ENCODE measurements at regions not wholly inside any gene's neighbourhood (a gene's known extent, or its start where the extent isn't known, plus 50 kb on each side); places are given as distances from the start of the nearest gene placed in this dataset.
A peak's percentile ranks its signal among the peaks of the same experiment; 100 is the strongest.

DNA sequence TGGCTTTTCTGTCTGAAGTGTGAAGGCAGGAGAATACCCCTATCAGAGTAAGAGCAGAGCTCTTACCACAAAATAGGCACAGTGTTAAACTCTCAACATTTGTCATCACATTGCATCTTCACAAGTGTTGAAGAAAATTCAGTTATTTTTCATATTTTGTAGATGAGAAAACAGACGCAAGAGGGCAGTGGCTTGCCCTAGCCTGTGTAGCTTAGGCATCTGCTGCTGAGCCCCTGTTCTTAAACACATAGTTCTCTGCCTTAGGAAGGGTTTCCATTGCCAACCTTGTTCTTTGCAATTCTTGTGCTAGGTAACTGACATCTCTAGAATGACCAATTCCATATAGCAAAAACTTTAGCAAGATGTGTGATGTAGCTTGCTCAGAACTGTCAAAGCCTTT is 112.7 kb upstream of the RMDN2 start:
- DNase-seq: no peak

DNA sequence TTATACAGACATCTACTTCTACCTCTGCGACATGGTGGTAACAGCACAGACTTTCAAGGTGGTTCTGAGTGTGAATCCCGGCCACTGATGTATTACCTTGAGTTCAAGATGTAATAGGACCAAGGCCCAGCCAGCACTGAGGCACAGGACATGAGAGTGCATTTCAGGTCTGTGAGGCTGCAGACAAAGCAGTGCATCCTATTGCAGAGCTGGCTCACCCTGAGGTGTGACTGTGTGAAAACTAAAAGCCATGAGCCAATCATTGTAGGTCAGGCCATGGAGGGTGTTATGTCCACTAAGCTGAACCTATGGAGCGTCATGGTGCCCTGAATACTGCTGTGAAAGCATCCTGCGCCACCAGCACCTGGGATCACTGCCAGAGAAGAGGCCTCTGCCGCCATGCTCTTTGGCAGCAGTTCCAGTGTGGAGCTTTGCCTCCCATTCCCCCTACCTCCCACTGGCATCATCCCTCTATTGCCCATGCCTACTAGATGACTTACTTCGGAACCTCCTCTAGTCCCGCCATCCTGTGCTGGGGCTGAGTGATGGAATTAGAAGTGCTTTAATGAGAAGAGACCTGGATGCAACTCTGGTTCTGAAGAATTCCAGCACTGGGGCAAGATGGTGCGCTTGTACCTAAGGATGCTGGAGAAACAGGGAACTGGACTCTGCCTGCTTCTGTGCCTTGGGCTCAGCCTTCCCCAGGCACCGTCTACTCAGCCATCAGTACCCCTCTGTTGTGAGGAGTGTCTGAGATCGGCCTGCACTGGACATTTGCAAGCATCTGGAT is 112.0 kb upstream of the RMDN2 start:
- DNase-seq: no peak

DNA sequence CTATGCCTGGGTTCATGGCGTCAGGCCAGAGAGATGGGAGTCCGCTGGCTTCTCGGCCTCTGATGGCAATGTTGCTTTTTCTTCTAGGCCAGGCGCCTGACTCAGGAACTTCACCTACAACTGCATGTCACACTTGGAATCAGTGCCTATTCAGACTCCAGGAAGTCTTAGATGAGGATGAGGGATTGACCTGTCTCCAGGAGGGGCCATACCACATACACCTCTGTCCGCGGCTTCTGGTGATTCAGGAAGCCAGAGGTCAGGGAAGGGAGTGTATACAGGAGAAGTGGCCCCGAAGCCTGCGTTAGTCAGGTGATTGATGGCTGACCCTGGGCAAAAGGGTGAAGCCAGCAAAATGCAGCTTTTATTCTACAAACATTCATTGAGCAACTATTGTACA is 109.1 kb upstream of the RMDN2 start:
- no peak for DNase-seq

DNA sequence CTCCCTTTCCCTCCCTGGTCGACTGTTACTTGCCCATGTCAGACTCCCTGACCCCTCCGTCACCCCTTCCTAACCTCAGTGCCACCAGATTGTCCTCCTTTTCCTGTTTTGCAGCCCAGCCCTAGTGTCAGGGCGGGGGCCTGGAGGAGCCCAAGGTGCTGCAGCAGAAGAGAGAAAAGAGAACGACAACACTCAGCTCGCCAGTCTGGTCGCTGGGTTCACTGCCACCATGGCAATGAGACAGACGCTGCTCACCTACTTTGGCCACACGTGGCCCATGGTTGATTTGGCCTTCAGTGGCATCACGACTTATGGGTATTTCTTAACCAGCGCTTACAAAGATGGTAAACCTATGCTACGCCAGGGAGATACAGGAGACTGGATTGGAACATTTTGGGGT is 108.4 kb upstream of the RMDN2 start:
- DNase-seq: no peak

DNA sequence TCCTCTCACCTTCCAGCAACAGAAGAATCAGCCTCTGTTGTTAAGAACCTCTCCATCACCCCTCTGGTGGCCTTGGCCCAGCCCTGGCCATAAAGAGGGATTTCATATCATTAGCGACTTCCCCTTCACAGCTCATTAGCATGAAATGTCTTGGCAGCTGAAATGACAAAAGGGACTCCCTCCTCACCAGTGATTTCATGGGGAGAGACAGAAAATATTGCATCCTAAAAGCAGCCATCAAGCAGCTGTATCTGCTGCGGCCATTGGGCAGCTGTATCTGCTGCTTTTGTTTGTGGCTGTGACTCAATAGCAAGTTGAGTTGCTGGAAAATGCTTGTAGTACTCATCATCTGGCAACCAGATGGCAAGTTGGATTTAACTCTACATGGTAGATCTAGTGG is 105.9 kb upstream of the RMDN2 start:
- DNase-seq: no peak

DNA sequence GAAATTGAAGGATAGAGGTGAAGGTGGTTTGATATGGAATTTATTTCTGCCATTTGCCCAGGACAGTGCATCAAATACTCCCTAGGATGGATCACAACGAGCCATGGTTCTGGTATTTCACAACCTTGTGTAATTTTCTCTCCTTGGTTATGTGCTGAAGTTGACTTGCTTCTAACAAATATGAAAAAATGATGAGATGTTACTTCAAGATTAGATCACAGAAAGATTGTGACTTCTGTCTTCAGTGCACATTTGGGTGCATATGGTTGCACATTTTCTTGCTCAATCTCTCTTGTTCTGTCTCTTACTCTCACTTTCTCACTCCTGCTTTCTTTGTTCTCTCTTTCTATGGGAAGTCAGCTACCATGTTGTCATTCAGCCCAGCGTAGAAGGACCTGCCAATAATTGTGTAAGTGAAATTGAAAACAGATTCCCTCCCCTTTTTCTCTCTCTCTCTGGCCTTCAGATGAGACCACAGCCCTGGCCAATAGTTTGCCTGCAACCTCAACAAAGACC is 104.6 kb upstream of the RMDN2 start:
- no peak for DNase-seq

DNA sequence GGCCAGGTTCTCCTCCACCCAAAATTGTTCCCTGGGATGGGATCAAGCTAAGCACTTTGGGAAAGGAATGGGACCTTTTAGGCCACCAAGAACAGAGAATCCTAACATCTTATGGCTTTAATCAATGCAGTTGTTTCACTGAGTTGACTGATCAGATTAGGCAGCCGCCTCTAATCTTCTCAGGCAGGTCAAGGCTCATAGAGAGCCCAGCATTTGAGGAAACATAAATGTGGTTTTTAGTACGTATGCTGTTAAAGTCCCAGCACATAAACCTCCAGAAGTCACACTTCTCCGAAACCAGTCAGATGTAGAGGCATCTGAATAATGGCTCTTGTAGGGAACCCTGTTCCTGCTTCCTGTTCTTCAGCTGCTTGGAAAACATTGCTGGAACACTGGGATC is 99.5 kb upstream of the RMDN2 start:
- no peak for DNase-seq

DNA sequence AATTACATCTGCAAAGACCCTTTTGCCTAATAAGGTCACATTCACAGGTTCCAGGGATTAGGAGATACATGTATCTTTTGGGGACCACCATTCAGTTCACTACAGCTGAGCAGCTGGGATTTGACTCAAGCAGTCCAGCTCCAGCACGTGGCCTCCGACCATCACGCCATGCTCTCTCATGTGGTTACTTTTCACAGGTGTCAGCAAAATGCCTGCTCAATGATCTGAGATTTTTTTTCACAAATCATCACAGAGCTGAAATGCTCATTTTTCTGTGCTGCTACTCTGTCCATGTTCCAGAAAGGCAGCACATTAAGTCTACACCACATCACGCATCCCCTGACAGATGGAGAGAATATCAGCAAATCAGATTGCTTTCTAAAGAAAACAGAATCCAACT is 98.5 kb upstream of the RMDN2 start:
- DNase-seq: no peak

DNA sequence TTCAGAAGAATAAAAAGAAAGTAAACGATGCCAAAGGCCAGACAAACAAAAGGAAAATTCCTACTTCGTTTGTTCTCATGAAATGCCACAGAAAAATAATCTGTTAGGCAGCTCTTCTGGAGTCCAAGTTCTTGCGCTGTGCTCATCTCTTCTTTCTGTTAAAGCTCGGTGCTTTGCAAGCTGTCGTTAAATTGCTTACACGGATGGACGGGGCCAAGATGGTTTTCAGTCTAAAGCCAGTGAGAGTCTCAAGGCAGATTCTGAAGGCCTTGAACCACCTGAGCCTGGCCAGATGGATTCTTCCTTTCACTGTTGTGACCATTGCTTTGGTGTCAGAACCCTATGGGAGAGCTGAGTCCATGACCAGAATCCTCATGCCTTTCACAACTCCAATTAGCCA is 97.6 kb upstream of the RMDN2 start:
- no peak for DNase-seq

DNA sequence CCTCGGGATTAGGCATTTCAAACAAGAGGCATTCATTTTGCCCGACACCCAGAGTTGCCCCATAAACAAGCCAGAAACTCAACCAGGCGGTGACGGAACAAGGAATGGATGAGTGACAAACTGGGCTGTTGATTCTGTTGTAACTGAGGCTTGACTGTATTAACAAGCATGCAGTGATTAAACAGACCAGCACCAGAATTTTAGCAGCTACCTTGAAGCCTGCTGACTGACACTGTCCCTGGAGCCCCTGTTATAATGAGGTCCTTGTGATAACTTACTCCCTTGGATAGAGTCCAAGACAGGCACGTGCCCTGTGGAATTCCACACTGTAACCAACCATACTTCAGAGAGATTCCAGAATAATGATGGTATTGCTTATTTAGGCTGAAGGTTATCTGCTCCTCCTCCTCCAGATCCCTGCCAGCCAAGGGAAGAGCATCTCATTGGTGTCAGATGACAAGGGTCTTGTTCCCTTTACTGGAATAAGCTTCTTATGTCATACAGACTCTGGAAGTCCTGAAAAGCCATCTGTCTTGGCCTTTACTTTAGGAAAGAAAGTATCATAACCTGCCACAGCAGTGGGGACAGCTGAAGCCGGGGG is 97.1 kb upstream of the RMDN2 start:
- no peak for DNase-seq

DNA sequence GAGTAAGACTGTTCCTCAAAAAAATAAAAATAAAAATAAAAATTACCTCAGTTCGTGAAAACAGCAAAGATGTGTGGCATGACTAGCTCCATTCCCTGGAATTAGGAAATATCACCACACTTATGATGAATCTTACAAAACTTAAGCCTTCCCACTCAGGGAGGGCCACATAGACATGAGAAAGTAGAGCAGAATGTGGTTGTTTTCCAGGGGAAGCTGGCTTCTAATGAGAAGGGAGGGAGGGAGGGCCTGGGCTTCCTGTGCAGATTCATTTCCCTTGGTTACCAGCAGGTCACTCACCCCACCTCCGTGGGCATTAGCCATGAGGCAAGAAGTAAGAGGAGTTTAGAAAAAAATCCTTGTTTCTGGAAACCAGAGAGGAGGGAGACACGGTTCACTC is 95.9 kb upstream of the RMDN2 start:
- DNase-seq: no peak

DNA sequence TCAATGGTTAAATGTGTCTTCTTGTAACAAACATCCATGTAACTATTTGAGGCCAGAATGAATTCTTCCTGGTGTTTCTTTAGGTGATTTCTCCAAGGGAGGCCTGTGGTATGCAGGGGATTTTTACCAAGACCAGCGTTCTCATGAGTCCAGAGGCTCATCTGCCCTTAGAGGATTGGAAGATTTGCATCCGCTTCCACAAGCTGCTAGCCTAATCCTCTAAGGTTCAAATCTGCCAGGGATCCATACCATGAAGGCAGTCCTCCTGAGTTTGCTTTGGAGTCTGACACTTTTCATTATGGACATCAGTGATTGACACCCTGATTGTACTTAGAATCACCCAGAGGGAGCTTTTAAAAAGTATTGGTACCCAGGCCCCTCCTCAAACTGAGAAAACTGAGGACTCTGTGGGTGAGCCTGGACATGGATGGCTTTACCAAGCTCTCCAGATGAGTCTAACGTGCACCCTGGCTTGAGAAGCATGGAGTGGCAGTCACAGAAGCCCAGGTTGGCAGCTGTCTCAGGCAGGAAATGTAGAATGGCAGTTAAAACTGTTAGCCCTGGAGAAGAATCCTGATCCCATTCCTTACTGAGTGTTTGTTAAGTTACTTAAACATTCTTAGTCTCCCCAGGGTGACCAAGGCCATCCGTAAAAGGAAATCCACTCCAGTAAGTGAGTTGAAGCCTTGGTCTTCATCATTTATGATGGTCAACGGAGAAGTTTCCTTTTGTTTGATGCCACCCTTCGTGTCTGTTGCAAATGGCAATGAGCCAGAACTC is 95.3 kb upstream of the RMDN2 start:
- no peak for DNase-seq

DNA sequence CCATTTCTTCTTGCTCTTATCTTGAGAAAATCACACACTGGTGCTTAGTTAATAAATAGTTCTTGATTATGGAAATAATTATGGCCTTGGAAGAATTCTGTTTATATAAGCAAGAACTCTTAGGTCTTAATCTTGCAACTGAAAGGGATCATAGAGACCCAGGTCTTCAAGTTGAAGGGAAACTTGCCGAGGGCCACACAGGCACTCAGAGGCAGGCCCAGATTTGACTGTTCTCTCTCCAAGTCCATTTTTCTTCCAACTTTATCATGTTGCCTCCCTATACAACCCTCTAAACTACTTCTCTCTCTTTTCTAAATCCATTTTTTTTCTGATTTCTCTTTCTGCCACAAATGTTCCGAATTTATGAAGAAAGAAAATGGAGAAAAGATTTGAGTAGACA is 94.5 kb upstream of the RMDN2 start:
- DNase-seq: no peak

DNA sequence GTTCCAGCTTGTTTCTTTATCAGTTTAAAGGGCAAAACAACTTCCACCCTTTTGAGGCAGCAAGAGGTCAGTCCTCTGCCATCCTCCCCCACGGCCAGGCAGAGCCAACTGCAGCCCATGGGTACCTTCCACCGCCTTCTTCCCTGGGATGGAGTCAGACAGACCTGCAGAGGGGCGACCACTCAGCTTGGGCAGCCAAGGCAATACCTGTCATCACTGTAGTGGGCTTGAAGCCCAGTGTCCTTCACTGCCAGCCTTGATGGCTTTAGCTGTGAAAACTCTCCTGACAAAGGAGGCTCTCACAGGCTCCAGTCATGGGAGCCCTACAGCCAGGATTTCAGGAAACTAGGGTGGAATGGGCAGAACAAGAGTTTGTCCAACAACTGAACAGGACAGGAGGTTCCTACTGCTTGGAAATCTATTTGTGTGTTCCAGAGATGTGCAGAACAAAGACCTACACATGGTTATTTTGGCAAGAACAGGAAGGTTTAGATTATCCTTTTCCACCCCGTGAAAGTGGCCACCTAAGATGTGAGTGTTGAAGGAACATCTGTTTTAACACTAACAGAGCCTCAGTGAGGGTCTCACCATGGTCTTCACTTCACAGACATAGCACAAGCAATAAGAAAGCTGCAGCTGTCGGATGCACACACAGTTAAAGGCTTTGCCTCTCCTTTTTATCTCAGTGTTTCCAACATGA is 93.9 kb upstream of the RMDN2 start:
- no peak for DNase-seq

DNA sequence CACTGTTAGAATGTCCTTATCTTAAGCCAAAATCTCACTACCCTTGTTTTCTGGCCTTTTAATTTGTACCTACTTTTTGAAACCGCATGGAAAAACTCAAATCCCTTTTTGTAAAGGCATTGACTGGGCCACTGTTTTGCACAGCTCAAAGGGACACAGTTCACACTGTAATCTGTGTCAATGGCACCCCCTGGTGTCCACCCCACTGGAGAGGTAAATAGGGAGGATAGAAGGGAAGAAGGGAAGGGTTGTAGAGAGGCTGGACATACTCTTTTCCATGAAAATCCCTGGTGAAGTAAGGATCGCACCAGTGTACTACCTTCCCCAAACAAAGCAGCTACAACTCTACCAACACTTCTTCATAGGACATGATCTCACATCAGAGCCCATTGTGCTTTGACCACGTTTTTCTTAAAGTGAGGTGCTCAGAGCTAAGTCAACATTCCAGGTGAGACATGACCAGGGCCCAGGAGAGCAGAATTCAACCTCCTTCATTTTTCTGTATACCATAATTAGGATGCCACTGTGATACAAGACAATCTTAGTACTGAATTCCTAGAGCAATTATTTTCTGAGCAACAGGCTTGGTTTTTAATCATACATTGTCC is 92.4 kb upstream of the RMDN2 start:
- DNase-seq: peak; percentile 45

DNA sequence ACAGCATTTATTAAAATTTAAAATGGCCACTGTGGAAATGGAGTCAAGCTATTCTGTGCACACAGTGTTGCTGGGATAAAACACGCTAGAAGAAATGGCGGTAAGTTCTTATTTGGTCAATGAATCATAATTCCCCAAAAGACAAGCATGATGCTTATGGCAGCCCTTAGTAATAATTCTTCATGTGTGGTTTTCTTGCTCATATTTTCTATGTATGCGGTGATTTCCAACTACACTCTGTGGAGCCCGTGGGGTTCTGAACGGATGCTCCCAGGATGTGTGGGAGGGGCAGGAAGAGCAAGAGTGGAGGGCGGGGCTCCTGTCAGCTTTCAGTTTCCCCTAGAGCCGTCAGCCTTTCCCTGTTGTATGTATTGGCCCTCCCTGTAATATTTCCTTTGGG is 91.7 kb upstream of the RMDN2 start:
- no peak for DNase-seq

DNA sequence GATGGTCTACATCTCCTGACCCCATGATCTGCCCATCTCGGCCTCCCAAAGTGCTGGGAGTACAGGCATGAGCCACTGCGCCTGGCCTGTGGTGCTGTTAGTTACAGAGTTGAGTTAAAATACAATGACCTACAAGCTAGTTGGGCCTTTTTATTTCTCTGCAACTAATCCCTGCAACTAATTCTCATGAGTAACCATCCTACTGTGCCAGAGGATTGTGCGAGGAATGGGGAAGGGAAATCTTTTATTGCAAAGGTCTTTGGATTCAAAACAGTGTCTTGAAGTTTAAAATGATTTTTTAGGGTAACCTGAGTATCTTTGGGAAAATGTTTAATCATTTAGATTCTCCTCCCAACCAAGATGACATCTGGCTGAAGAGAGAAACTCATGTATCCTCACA is 88.8 kb upstream of the RMDN2 start:
- no peak for DNase-seq

DNA sequence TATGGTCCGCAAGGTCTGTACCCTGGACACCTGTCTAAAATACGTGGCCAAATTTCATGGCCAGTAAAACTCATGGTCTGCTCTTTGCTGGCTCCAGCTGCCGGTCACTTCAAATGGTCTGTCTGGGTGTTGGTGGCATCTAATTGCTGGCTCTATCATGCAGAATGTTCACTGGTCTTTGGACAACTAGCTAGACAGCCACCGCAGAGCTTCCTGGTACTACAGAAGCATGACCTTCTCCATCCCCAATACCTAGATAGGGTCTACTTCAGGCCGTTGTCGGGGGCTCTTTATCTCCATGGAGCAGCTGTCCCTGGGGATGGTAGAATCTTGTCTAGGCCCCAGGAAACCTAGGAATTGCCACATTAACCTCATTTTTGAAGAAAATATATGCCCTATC is 88.4 kb upstream of the RMDN2 start:
- DNase-seq: no peak

DNA sequence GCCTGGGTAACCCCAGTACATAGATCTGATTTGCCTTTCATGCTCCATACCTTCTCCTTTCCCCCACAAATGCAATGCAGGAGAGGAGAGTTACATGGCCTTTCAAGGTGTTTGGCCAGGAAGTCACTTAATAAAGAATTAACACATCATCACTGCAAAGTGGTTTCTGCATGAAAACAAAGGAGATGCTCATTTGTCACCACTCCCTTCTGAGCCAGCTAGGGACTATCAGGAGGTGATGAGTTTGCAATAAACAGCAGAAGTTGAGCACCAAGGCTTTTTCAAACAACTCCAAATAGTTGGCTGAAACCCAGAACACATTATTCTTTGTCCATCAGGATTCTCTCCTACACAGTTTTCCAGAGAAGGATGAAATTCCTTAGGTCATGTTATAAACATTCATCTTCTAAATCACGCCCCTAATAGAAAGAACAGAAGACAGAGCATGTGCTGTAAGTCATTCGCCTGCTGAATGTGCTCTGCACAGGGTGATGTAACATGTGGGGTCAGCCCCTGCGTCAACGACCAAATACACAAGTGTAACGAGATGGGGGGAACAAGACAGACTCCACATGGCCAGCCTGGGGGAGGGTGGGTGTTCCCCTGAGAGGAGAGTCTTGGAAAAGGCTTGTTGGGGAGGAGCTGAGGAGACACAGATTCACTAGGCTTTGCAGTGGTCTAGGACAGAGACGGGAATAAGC is 87.3 kb upstream of the RMDN2 start:
- no peak for DNase-seq

DNA sequence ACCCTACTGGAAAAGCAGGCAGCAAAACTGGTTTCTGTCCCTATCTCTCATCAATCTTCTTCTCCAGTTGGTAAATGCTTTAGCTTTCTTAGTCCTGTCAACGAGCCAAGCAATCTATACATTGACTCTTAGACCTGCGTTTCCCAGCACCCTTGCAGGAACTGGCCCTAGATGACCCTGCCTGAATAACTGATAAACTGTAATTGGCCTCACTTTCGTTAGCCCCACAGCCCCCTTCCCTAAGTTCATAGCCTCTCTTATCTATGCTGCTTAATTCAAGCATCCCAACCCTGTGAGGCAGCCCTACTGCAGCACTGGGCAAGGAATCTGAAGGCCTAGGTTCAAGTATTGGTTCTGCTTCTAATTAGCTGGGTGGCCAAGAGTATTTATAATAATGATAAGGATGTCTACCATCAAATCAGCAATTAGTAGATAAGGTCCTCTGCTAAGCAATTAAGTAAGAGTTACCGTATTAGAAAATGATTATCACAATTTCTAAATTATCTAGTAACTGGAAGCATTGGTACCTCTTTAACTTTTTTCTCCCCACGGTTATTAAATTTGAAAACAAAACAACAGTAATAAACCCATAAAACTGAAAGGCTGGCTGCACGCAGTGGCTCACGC is 86.4 kb upstream of the RMDN2 start:
- DNase-seq: no peak

DNA sequence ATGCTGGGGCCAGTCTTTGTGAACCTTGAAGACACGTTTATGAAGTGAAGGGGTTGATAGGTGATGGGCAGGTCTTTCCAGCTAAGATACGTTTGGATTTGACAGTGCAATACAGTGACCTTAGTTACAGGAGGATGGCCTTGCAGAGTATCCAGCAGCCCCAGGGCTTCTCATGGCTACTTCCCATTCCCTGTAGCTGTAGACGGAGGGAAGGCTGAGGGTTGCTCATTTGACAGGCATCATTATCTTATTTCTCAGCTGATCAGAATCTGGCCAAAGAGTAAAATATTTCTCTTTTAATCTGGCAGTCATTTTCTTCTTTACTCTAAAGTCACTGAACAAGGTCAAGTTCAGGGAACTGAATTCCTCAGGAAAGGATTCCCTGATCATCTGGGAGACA is 85.1 kb upstream of the RMDN2 start:
- no peak for DNase-seq
